HepG2 (cell line): ENCODE measurements at regions not wholly inside any gene's neighbourhood (a gene's known extent, or its start where the extent isn't known, plus 50 kb on each side); places are given as distances from the start of the nearest gene placed in this dataset.

Source experiments
- EHMT2 ChIP-seq: fragments of 200-600 bp; sonication (generic); IDR thresholded peaks from 2 replicates; pipeline ENCODE4 v1.7.0; 2017; ENCODE audit warnings: antibody characterized with exemption, low read depth, low read length, borderline replicate concordance
- GTF3A ChIP-seq: sonication (generic); formaldehyde crosslinking; conservative IDR thresholded peaks from 2 replicates; pipeline ENCODE4 v1.4.0; 2020; ENCODE audit warnings: mild to moderate bottlenecking, missing genetic modification reagents
- NFIB ChIP-seq: sonication (generic); formaldehyde crosslinking; IDR thresholded peaks from 2 replicates; pipeline ENCODE4 v1.9.0; 2021; ENCODE audit warnings: missing genetic modification reagents, mild to moderate bottlenecking, borderline replicate concordance
- POLR2A ChIP-seq, 2 experiments: IDR thresholded peaks; 2 replicates each; pipeline ENCODE4 v1.6.1; 2011; ENCODE audit warnings: low read depth in 2 of 2, low read length in 2 of 2, mild to moderate bottlenecking in 1 of 2, moderate library complexity in 1 of 2; ENCODE audit not compliant: insufficient read depth in 1 of 2
- SOX6 ChIP-seq, 2 experiments: fragments of 450-650 bp in 1 of 2; sonication (generic) in 1 of 2; formaldehyde crosslinking in 1 of 2; IDR thresholded peaks; 2 replicates each; pipeline versions ENCODE4 v1.4.0 to v1.6.1; 2017 to 2020; ENCODE audit warnings: antibody characterized with exemption in 1 of 2, mild to moderate bottlenecking in 1 of 2, missing genetic modification reagents in 1 of 2
- SP1 ChIP-seq, 2 experiments: fragments of 450-650 bp in 1 of 2; sonication (generic) in 1 of 2; formaldehyde crosslinking in 1 of 2; IDR thresholded peaks; 2 replicates each; pipeline versions ENCODE4 v1.4.0 to v1.6.1; 2016 to 2020; ENCODE audit warnings: missing genetic modification reagents in 1 of 2
- ZNF263 ChIP-seq: sonication (generic); formaldehyde crosslinking; IDR thresholded peaks from 2 replicates; pipeline ENCODE4 v1.4.0; 2020; ENCODE audit warnings: missing genetic modification reagents
- TF ChIP-seq, protein P1 (sequence below): sonication (generic); formaldehyde crosslinking; IDR thresholded peaks from 2 replicates; pipeline ENCODE4 v1.5.0; 2020; ENCODE audit warnings: mild to moderate bottlenecking, missing genetic modification reagents, moderate library complexity
- TF ChIP-seq, protein P2 (sequence below), 2 experiments: IDR thresholded peaks; 2 replicates each; pipeline ENCODE4 v1.6.1; 2011 to 2012; ENCODE audit warnings: low read length in 2 of 2, borderline replicate concordance in 1 of 2, low read depth in 1 of 2, mild to moderate bottlenecking in 1 of 2, moderate library complexity in 1 of 2
- TF ChIP-seq, protein P3 (sequence below), 2 experiments: sonication (generic) in 1 of 2; formaldehyde crosslinking in 1 of 2; IDR thresholded peaks; 2 replicates each; pipeline versions ENCODE4 v1.4.0 to v1.6.1; 2018 to 2020; ENCODE audit warnings: missing genetic modification reagents in 2 of 2, borderline replicate concordance in 1 of 2, low read depth in 1 of 2, mild to moderate bottlenecking in 1 of 2, missing biosample characterization in 1 of 2

DNA sequence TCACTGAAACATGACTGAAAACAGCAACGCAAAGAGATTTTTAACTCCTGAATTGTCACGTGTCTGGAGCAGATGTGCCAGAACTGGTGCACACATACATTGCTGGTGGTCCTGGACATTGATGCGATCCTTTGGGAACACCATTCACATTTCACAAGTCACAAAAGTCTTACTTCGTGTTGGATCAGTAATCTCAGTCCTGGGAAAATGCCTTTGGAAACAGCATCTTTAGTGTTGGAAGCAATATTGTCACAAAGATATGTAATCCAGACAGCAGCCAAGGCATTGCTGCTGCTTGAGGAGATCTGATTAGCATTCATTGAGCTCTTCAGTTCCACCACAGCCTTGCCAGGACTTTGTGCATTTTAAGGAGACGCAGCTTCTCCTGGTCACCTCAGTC, 126.2 kb upstream of the SH3BP4 start:
- TF ChIP-seq SOX6 (IDR thresholded peaks at IDR 0.05) (no peak), SOX6 (CRISPR knock-in tag; IDR thresholded peaks at IDR 0.05) (no peak), GTF3A (no peak), EHMT2 (no peak), ZNF263 (CRISPR knock-in tag) (no peak), POLR2A (IDR thresholded peaks at IDR 0.05; ENCODE audit: insufficient read depth in 1 of 2, low read depth in 2 of 2, low read length in 2 of 2) (no peak), SP1 (IDR thresholded peaks at IDR 0.05) (no peak), SP1 (CRISPR knock-in tag; IDR thresholded peaks at IDR 0.05) (no peak), NFIB (CRISPR knock-in tag) (no peak)
- TF ChIP-seq, protein P1, sequence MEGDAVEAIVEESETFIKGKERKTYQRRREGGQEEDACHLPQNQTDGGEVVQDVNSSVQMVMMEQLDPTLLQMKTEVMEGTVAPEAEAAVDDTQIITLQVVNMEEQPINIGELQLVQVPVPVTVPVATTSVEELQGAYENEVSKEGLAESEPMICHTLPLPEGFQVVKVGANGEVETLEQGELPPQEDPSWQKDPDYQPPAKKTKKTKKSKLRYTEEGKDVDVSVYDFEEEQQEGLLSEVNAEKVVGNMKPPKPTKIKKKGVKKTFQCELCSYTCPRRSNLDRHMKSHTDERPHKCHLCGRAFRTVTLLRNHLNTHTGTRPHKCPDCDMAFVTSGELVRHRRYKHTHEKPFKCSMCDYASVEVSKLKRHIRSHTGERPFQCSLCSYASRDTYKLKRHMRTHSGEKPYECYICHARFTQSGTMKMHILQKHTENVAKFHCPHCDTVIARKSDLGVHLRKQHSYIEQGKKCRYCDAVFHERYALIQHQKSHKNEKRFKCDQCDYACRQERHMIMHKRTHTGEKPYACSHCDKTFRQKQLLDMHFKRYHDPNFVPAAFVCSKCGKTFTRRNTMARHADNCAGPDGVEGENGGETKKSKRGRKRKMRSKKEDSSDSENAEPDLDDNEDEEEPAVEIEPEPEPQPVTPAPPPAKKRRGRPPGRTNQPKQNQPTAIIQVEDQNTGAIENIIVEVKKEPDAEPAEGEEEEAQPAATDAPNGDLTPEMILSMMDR (CRISPR knock-in tag) = no peak
- TF ChIP-seq, protein P2, sequence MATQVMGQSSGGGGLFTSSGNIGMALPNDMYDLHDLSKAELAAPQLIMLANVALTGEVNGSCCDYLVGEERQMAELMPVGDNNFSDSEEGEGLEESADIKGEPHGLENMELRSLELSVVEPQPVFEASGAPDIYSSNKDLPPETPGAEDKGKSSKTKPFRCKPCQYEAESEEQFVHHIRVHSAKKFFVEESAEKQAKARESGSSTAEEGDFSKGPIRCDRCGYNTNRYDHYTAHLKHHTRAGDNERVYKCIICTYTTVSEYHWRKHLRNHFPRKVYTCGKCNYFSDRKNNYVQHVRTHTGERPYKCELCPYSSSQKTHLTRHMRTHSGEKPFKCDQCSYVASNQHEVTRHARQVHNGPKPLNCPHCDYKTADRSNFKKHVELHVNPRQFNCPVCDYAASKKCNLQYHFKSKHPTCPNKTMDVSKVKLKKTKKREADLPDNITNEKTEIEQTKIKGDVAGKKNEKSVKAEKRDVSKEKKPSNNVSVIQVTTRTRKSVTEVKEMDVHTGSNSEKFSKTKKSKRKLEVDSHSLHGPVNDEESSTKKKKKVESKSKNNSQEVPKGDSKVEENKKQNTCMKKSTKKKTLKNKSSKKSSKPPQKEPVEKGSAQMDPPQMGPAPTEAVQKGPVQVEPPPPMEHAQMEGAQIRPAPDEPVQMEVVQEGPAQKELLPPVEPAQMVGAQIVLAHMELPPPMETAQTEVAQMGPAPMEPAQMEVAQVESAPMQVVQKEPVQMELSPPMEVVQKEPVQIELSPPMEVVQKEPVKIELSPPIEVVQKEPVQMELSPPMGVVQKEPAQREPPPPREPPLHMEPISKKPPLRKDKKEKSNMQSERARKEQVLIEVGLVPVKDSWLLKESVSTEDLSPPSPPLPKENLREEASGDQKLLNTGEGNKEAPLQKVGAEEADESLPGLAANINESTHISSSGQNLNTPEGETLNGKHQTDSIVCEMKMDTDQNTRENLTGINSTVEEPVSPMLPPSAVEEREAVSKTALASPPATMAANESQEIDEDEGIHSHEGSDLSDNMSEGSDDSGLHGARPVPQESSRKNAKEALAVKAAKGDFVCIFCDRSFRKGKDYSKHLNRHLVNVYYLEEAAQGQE (IDR thresholded peaks at IDR 0.05; ENCODE audit: borderline replicate concordance in 1 of 2, low read depth in 1 of 2, low read length in 2 of 2) = no peak
- TF ChIP-seq, protein P3, sequence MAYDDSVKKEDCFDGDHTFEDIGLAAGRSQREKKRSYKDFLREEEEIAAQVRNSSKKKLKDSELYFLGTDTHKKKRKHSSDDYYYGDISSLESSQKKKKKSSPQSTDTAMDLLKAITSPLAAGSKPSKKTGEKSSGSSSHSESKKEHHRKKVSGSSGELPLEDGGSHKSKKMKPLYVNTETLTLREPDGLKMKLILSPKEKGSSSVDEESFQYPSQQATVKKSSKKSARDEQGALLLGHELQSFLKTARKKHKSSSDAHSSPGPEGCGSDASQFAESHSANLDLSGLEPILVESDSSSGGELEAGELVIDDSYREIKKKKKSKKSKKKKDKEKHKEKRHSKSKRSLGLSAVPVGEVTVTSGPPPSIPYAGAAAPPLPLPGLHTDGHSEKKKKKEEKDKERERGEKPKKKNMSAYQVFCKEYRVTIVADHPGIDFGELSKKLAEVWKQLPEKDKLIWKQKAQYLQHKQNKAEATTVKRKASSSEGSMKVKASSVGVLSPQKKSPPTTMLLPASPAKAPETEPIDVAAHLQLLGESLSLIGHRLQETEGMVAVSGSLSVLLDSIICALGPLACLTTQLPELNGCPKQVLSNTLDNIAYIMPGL (CRISPR knock-in tag; IDR thresholded peaks at IDR 0.05; ENCODE audit: borderline replicate concordance in 1 of 2, low read depth in 1 of 2) = no peak
